Kidney capillary endothelial cell (primary cell): ENCODE measurements at regions not wholly inside any gene's neighbourhood (a gene's known extent, or its start where the extent isn't known, plus 50 kb on each side); places are given as distances from the start of the nearest gene placed in this dataset.

ENCODE experiments used
- DNase-seq: peaks from one replicate; pipeline ENCODE4 v3.0.0-alpha.2; 2018; ENCODE audit warnings: low spot score

DNA sequence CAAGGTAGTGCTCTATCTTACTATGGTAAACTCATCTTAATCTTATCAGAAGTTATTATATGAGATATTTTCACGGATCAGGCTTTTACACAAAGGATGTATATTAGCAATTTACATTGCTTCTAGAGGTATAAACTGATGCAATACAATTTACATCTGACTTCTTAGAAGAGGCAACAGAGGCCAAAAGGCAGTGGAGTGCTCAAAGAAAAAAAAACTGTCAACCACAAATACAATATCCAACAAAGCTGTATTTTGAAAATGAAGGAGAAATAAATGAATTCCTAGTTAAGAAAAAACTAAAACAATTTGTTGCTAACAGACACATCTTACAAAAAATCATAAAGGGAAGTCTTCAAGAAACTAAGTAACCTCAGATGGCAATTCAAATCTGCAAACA, 1031.5 kb upstream of the CNTNAP5 start:
- DNase-seq, result no peak

GRCh38 chr2:122999258-122999657, 1025.8 kb upstream of the CNTNAP5 start:
- no peak for DNase-seq

GRCh38 chr2:122999821-123000220, 1025.3 kb upstream of the CNTNAP5 start:
- no peak for DNase-seq

DNA sequence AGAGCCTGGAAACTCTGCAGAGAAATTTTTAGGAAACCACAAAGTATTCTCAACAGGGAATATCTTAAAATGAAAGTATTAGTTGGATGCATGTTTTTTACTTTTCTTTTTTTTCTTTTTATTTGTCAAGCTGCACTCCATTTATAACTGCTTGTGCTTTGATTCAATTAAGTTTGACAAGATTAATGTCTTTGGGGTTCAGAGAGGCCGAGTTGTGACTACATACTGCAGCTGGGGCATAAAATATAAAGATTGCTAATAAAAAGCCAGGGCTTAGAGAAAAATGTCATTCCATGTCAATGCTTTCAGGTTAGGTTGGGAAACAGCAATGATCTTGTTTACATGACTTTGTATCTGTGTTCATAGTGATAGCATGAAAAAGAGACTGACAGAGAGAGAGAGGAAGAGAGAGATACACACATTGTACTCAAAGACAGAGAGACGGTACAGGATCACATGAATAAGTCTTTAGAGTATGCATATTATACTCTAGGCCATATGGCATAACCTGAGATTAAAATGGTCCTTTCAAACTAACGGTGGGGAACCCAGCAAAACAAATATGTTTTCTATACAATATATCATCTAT, 1022.3 kb upstream of the CNTNAP5 start:
- DNase-seq, result no peak

- DNase-seq, result no peak
These were observed 1009.9 kb upstream of the CNTNAP5 start for GRCh38 chr2:123015186-123015585.

- DNase-seq, result no peak
These were observed 989.5 kb upstream of the CNTNAP5 start for GRCh38 chr2:123035541-123035940.

DNA sequence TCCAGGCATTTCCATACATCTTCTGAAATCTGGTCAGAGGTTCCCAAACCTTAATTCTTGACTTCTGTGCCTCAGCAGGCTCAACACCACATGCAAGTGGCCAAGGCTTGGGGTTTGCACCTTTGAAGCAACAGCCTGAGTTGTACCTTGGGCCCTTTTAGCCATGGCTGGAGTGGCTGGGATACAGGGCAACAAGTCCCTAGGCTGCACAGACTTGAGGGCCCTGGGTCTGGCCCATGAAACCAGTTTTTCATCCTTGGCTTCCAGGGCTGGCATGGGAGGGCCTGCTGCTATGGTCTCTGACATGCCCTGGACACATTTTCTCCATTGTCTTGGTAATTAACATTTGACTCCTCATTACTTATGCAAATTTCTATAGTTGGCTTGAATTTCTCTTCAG, 988.8 kb upstream of the CNTNAP5 start:
- no peak for DNase-seq

DNA sequence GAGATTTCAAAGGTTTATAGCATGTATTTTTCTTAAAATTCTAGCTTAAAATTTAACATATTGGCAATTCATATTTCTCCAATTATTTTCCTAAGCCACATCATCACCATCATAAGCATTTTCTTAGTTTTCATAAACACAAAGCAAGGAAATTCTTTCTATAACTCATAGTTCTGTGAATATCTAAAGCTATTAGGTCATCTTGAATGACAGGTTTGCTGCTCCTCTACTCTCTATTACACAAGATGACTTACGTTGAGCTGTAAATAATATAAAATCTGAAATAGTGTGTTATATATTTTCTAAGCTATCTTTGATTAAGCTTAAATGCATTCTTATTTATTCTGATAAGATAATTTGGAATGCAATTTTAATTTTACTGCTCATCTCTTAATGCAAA, 984.6 kb upstream of the CNTNAP5 start:
- no peak for DNase-seq

DNA sequence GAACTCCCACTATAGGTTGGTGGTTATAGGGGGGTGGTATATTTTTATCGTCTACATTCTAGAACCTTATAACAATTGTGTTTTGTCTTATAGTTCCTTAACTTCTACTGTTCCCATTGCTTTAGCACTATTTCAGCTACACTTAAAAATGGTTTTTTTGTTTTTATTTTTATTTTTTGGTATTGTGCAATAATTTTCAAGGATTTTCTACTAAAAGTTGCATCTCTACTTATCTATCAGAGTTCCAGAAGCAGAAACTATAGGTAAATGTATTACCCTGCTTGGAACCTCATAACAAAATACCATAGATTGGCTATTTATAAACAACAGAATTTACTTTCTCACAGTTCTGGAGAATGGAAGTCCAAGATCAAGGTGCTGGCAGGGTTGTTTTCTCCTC, 981.6 kb upstream of the CNTNAP5 start:
- DNase-seq, result no peak

- no peak for DNase-seq
These were observed 979.4 kb upstream of the CNTNAP5 start for GRCh38 chr2:123045713-123046112.

DNA sequence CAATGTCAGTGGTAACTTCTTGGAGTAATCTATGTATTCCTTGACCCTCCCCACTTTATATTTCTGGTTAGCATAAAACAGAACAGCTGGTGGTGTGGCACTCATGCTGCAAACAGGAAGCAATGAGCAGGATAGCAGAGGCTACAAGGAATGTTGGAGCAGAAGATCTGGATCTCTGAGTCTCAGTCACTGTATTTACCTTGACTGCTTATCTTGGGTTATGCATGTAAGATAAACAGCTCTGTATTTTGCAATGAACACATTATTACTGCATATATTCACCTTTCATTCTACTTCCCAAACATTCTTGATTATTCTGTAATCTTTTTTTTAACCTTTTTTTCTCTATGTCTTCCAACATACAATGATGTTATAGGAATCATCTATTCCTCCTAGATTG, 977.9 kb upstream of the CNTNAP5 start:
- DNase-seq, result no peak

DNA sequence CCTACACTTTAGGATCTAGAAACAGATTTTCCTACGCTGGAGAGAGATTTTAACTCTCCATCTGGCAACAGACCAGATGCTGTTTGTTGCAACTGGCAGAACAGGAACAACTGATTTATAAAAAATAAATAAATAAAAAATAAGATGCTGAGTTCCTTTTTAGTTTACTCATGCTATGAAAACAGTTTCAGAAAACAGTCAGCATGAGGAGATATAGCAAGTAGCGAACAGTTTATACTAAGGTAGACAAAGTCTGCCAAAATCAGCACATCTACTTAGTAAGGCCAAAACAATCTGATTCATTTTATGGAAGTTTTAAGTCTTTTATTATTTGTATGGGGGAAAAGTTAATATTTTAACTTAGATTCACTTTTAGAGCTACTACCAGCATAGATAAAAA, 974.0 kb upstream of the CNTNAP5 start:
- DNase-seq, result no peak

DNA sequence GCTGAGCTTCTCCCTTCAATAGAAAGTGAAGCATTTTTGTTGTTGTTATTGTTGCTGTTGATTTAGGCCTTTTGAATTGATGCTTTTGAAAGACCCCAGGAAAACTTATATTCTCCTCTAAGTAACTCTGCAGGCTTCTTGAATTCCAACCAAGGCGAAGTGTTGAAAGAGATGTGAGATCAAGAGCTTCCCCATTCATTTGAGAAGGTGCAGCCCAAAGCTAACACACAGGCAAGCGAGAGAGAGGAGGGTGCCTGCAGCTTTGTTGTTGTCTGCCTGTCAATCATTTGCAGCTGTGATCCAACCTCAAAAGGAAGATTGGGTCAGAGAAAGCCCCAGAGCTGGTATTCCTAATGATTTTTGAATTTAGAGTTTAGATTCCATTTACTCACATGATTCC, 963.6 kb upstream of the CNTNAP5 start:
- no peak for DNase-seq

DNA sequence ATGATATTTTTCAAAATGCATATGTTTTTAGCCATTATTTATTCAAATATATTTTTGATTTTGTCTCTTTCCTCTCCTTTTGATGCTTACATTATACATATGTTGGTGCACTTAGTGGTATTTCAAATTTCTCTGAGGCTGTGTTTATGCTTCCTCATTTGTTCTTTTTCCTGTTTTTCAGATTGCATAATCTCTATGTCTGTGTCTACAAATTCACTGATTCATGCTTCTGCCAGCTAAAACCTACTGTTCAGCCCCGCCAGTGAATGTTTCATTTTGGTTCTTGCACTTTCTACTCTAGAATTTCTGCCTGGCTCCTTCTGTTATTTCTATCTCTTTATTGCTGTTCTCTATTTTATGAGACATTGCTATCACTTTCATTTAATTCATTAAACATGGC, 951.7 kb upstream of the CNTNAP5 start:
- no peak for DNase-seq

DNA sequence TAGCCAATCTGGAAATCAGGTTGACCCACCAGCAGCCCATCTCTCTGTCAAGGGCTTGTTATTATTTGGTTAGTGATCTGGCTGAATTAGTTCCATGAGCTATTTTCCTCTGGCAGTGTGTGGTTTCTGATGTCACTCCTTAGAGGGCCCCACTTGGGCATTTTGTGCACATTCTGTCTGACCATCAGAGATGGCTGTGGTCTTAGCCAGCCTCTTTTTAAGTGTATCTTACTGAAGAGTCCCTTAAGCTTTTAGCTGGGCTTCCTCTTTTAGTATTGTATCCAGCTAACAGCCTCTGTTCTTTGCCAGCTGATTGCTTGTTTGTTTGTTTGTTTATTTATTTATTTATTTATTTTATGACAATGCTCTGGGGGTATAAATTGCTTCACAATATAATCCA, 951.1 kb upstream of the CNTNAP5 start:
- no peak for DNase-seq

- no peak for DNase-seq
These were observed 948.0 kb upstream of the CNTNAP5 start for GRCh38 chr2:123077101-123077500.

- no peak for DNase-seq
These were observed 944.8 kb upstream of the CNTNAP5 start for GRCh38 chr2:123080331-123080730.

- DNase-seq, result no peak
These were observed 939.6 kb upstream of the CNTNAP5 start for GRCh38 chr2:123085484-123085883.

GRCh38 chr2:123086613-123087385, 938.3 kb upstream of the CNTNAP5 start:
- no peak for DNase-seq

DNA sequence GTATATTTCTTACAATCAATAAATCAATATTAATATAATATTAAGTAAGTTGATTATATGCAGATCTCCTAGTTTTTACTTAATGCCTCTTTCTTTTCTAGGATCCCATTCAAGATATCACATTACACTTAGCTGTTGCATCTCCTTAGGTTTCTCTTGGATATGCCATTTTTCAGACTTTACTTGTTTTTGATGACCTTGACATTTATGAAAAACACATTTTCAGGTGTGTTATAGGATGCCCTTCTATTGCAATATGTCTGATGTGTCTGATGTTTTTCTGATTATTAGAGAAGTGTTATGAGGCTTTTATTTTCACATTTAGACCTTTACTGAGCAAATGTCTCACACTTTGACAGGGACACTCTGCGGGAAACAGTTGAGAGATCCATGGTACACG, 933.6 kb upstream of the CNTNAP5 start:
- DNase-seq, result no peak

DNA sequence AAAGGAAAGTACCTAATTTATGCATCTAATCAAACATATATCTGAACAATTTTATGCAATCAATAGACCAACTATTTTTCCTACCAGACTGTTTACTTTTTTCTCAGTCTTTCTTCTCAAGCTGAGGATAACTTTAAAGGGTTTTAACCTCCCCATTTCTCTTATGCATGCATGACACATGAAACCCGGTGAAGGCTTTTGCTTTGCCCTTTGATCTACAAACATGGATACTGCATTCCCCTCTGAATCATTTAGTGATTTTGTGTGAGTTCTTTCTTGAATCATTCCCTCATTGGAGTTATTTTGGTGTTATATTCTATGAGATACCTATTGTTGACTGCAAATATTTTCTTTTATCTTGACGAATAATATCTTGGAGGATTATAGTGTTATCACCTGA, 931.9 kb upstream of the CNTNAP5 start:
- no peak for DNase-seq

GRCh38 chr2:123095219-123095835, 929.8 kb upstream of the CNTNAP5 start:
- no peak for DNase-seq

DNA sequence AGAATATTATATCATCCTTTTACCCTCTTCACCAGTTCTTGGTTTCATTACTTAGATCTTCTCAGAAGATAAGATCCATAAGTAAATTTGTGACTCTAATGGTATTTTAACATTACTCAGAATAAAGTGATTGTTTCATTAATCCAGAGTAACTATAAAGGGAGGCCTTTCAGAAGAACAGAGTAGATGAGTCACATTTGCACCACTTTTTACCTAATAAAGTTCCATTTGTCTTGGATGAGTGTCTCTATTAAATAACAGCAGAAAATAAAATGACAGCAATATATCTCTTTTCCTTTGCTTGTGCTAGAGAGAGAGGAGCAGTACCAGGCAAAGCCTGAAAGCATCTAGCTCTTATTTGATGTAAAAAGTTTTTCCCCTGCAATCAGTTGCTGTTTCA, 926.5 kb upstream of the CNTNAP5 start:
- no peak for DNase-seq

DNA sequence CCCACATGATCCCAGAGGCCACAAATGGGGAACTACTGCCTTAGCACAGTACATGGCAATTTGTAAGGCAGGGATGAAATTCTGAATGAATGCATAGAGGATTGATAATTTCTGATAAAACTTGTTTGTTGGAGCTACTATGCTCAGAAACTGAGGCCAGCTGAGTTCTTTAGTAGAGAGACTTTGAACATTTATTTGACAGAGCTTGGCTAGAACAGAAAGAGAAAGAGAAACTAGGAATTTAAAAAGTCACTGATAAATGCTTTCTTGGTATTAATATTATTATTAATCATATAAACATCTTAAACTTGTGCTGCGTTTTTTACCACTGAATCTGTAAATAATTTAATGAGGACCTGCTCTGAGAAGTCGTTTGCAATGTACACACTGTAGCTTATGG, 923.7 kb upstream of the CNTNAP5 start:
- DNase-seq, result no peak
